ENCODE measurements at regions not wholly inside any gene's neighbourhood (a gene's known extent, or its start where the extent isn't known, plus 50 kb on each side); places are given as distances from the start of the nearest gene placed in this dataset.
"Not testable (repeated sequence)": the region's sequence is repeated elsewhere in the genome, so short reads cannot be mapped to it uniquely, and the experiment has no call there.

- peak; percentile 46 to 70 for DNase-seq (ENCODE audit: low read depth in 2 of 2)
Measured at GRCh38 chr7:125061776-125062397, 132.3 kb upstream of the POT1 start.

GRCh38 chr7:125061083-125061745 is 131.6 kb upstream of the POT1 start:
- H3K4me3 ChIP-seq (replicated peaks in 1 of 2; ENCODE audit: low read depth in 2 of 2, low read length in 2 of 2): not testable (repeated sequence)
- peak in 1 of 2 donors; percentile 27 for DNase-seq (ENCODE audit: low read depth in 2 of 2)

More at GRCh38 chr7:125061776-125062397, 132.3 kb upstream of the POT1 start:
- TF ChIP-seq CTCF (IDR thresholded peaks at IDR 0.05; ENCODE audit: low read depth, low read length): no peak
- no peak overlapping the region for H3K4me3 ChIP-seq (replicated peaks in 1 of 2; ENCODE audit: low read depth in 2 of 2, low read length in 2 of 2)

- peak; percentile 33 for TF ChIP-seq CTCF (IDR thresholded peaks at IDR 0.05; ENCODE audit: low read depth, low read length)
- H3K4me3 ChIP-seq (replicated peaks in 1 of 2; ENCODE audit: low read depth in 2 of 2, low read length in 2 of 2): no peak overlapping the region
Measured at GRCh38 chr7:125059861-125060456, 130.3 kb upstream of the POT1 start.

GRCh38 chr7:125057963-125058362 is 128.3 kb upstream of the POT1 start:
- no peak for TF ChIP-seq CTCF (IDR thresholded peaks at IDR 0.05; ENCODE audit: low read depth, low read length)
- no peak overlapping the region for H3K4me3 ChIP-seq (replicated peaks in 1 of 2; ENCODE audit: low read depth in 2 of 2, low read length in 2 of 2)
- DNase-seq (ENCODE audit: low read depth in 2 of 2): no peak

More at GRCh38 chr7:125059861-125060456, 130.3 kb upstream of the POT1 start:
- DNase-seq (ENCODE audit: low read depth in 2 of 2): peak; percentile 37 to 44

- TF ChIP-seq CTCF (IDR thresholded peaks at IDR 0.05; ENCODE audit: low read depth, low read length): no peak
- H3K4me3 ChIP-seq (replicated peaks in 1 of 2; ENCODE audit: low read depth in 2 of 2, low read length in 2 of 2): no peak overlapping the region
- no peak for DNase-seq (ENCODE audit: low read depth in 2 of 2)
Measured at GRCh38 chr7:125055376-125055775, 125.8 kb upstream of the POT1 start.

- no peak overlapping the region for H3K4me3 ChIP-seq (replicated peaks in 1 of 2; ENCODE audit: low read depth in 2 of 2, low read length in 2 of 2)
- DNase-seq (ENCODE audit: low read depth in 2 of 2): no peak
- TF ChIP-seq CTCF (IDR thresholded peaks at IDR 0.05; ENCODE audit: low read depth, low read length): no peak
Measured at GRCh38 chr7:125046767-125047166, 117.1 kb upstream of the POT1 start.

GRCh38 chr7:125033506-125033905 is 103.9 kb upstream of the POT1 start:
- no peak for TF ChIP-seq CTCF (IDR thresholded peaks at IDR 0.05; ENCODE audit: low read depth, low read length)
- no peak for DNase-seq (ENCODE audit: low read depth in 2 of 2)
- no peak overlapping the region for H3K4me3 ChIP-seq (replicated peaks in 1 of 2; ENCODE audit: low read depth in 2 of 2, low read length in 2 of 2)

All from cardiac fibroblast (primary cell).